ENCODE measurements at regions not wholly inside any gene's neighbourhood (a gene's known extent, or its start where the extent isn't known, plus 50 kb on each side); places are given as distances from the start of the nearest gene placed in this dataset.

DNA sequence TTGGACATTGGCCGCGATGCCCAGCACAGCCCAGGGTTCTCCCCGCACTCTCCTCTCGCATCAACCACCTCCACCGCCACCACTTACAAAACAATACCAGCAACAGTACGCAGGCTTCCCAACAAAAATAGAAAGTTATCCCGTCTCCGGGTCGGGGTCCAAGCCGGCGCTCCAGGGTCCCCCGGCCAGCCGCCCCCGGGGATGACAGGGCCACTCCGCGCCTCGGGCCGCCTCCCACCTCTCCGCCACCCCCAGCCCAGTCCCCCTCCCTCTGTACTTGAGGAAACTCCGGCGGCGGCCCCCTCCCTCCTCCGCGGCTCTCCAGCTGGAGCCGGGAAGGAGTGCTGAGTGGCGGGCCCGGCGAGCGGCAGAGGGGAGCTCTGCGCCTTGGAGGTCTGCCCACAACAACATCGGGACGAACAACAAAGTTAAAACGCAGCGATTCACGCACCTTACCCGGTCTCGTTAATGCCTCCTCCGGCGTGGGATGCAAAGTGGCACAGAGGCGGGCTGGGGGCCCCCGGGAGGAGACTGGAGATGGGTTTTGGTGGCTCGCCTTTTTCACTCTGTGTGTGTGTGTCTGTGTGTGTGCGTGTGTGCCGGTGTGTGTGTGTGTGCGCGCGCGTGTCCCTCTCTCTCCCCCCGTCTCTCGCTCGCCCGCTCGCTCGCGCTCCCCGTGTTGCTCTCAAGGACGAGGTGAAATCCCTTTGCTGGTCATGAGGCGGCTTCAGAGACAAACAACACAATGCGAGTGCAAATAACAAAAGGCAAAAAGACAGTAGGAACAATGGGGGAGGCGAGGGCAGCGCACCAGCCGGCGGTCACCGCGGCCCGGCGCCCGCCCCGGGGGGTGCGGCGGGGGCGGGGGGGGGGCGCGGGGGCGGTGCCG lies 386.8 kb downstream of the BCAT1 start:
- no peak for TF ChIP-seq POLR2A (IDR thresholded peaks at IDR 0.05)
- TF ChIP-seq, protein P1, sequence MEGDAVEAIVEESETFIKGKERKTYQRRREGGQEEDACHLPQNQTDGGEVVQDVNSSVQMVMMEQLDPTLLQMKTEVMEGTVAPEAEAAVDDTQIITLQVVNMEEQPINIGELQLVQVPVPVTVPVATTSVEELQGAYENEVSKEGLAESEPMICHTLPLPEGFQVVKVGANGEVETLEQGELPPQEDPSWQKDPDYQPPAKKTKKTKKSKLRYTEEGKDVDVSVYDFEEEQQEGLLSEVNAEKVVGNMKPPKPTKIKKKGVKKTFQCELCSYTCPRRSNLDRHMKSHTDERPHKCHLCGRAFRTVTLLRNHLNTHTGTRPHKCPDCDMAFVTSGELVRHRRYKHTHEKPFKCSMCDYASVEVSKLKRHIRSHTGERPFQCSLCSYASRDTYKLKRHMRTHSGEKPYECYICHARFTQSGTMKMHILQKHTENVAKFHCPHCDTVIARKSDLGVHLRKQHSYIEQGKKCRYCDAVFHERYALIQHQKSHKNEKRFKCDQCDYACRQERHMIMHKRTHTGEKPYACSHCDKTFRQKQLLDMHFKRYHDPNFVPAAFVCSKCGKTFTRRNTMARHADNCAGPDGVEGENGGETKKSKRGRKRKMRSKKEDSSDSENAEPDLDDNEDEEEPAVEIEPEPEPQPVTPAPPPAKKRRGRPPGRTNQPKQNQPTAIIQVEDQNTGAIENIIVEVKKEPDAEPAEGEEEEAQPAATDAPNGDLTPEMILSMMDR (IDR thresholded peaks at IDR 0.05), result no peak
